ENCODE measurements at regions not wholly inside any gene's neighbourhood (a gene's known extent, or its start where the extent isn't known, plus 50 kb on each side); places are given as distances from the start of the nearest gene placed in this dataset.

DNA sequence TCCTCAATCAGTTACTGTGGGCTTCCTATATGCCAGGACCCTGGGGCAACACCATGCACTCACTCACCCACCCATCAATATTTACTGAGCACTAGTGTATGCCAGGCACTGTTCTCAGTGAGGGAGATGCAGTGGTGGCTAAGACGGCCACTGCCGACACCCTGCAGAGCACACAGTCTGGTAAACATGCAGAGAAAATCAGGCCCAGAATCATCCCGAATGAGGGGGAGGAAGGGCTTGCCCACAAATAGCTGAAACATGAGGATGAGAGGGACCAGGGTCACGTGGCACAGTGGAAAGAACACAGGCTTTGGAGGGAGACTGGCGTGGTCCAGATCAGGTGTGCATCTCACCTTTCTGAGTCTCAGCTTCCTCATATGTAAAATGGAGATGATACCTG, 89.2 kb upstream of the IGSF21 start:
- peaks cover 14% of the 10 kb centered on the region for H3K27me3 Mint-ChIP-seq

GRCh38 chr1:18020021-18020817, 87.4 kb upstream of the IGSF21 start:
- Mint-ChIP-seq H3K27me3 (peaks cover 18% of the 10 kb centered on the region), H3K4me1 (peaks cover 5% of the 10 kb centered on the region in 3 donors), H3K27ac (no peak overlapping the region), H3K4me3 (peak overlapping the region in 1 of 4 donors; percentile 6), H3K36me3 (no peaks in the 10 kb centered on the region), H3K9me3 (no peaks in the 10 kb centered on the region)

More for the DNA sequence above, 89.2 kb upstream of the IGSF21 start:
- H3K9me3 Mint-ChIP-seq = no peaks in the 10 kb centered on the region
- no peaks in the 10 kb centered on the region for H3K36me3 Mint-ChIP-seq
- H3K4me3 Mint-ChIP-seq = no peak overlapping the region
- no peak overlapping the region for H3K27ac Mint-ChIP-seq
- H3K4me1 Mint-ChIP-seq = peaks cover 5% of the 10 kb centered on the region in 3 donors

GRCh38 chr1:18021242-18021641, 86.4 kb upstream of the IGSF21 start:
- Mint-ChIP-seq H3K9me3 (no peaks in the 10 kb centered on the region), H3K27me3 (peaks cover 27% of the 10 kb centered on the region), H3K27ac (peak overlapping the region in 1 of 3 donors; percentile 57), H3K4me1 (peaks cover 5 to 7% (median 5%) of the 10 kb centered on the region in 3 donors), H3K36me3 (no peaks in the 10 kb centered on the region), H3K4me3 (no peak overlapping the region)

GRCh38 chr1:18032172-18032859, 75.3 kb upstream of the IGSF21 start:
- H3K27me3 Mint-ChIP-seq = peaks cover 26% of the 10 kb centered on the region
- peaks cover 5 to 20% (median 12%) of the 10 kb centered on the region in 3 donors for H3K4me1 Mint-ChIP-seq
- no peak overlapping the region for H3K27ac Mint-ChIP-seq
- no peaks in the 10 kb centered on the region for H3K36me3 Mint-ChIP-seq
- H3K4me3 Mint-ChIP-seq = no peak overlapping the region
- H3K9me3 Mint-ChIP-seq = no peaks in the 10 kb centered on the region

DNA sequence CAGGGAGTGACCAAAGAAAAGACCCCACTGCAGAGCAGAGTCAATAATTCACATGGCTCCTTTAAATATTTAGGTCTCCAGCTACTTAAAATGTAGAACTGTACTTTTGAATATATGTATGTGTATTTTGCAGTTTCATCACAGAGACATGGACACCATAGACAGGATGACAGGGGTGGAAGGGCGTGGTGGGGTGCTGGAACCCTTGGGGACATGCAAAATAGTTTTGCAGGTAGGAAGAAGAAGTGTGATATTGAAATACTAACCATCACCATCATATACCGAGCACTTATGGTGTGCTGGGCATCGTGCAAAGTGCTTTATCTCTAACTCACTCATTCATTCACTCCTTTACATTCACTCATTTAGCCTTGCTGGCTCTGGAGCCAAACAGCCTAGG, 72.5 kb upstream of the IGSF21 start:
- H3K27me3 Mint-ChIP-seq = peaks cover 26% of the 10 kb centered on the region
- H3K9me3 Mint-ChIP-seq = no peaks in the 10 kb centered on the region
- H3K4me1 Mint-ChIP-seq = peaks cover 15 to 33% (median 21%) of the 10 kb centered on the region in 3 donors
- no peaks in the 10 kb centered on the region for H3K36me3 Mint-ChIP-seq
- H3K27ac Mint-ChIP-seq = no peak overlapping the region
- peak overlapping the region in 1 of 4 donors; percentile 69 for H3K4me3 Mint-ChIP-seq

DNA sequence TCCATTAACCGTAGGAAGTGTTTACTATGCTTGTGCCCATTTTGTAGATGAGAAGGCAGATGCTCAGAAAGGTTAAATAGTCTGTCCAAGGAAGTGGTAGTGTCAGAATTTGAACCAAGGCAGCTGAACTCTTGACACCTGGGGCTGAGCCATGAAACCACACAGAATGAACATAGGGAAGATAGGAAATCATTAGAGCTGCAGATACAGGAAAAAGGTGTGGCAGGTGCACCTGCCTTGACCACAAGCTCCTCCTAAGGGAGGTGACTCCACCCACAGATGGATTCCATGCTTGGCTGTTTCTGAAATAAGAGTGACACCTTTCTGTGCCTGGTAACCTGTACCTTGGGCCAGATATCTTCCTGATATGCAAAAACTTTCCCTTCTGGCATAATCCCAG, 69.9 kb upstream of the IGSF21 start:
- H3K4me3 Mint-ChIP-seq = peak overlapping the region in 1 of 4 donors; percentile 61
- H3K27me3 Mint-ChIP-seq = peaks cover 23% of the 10 kb centered on the region
- H3K27ac Mint-ChIP-seq = no peak overlapping the region
- no peaks in the 10 kb centered on the region for H3K36me3 Mint-ChIP-seq
- no peaks in the 10 kb centered on the region for H3K9me3 Mint-ChIP-seq
- peaks cover 20 to 39% (median 23%) of the 10 kb centered on the region in 3 donors for H3K4me1 Mint-ChIP-seq

DNA sequence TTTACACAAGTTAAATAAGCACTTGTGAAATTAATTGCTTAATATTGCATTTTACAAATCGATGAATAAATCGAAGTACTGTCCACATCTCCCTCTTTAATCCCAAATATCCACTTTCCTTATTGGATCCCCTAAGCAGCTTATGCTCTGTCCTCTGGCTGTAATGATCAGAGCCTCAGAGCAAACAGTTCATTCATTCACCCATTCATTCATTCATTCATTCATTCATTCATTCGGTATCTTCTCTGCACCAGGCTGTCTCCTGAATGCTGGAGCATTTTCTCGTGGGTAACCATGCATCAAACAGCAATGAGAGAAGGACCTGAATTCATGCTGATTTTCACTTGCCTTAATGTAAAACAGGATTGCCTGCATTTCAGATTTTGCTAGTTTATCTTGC, 69.5 kb upstream of the IGSF21 start:
- Mint-ChIP-seq H3K4me1 (peaks cover 20 to 39% (median 23%) of the 10 kb centered on the region in 3 donors), H3K4me3 (peak overlapping the region in 1 of 4 donors; percentile 61), H3K27ac (no peak overlapping the region), H3K36me3 (no peaks in the 10 kb centered on the region), H3K27me3 (peaks cover 19% of the 10 kb centered on the region), H3K9me3 (no peaks in the 10 kb centered on the region)

- Mint-ChIP-seq H3K9me3 (no peaks in the 10 kb centered on the region), H3K27me3 (peaks cover 20% of the 10 kb centered on the region), H3K27ac (no peak overlapping the region), H3K4me3 (peak overlapping the region in 2 of 4 donors; percentile 0 to 2), H3K36me3 (no peaks in the 10 kb centered on the region), H3K4me1 (peaks cover 20 to 39% (median 23%) of the 10 kb centered on the region in 3 donors)
Observed at GRCh38 chr1:18039102-18039501, 68.5 kb upstream of the IGSF21 start.

GRCh38 chr1:18041102-18041501, 66.5 kb upstream of the IGSF21 start:
- Mint-ChIP-seq H3K9me3 (no peaks in the 10 kb centered on the region), H3K4me1 (peaks cover 15 to 28% (median 15%) of the 10 kb centered on the region in 3 donors), H3K4me3 (peak overlapping the region in 1 of 4 donors; percentile 33), H3K27me3 (peaks cover 15% of the 10 kb centered on the region), H3K36me3 (peaks cover 1% of the 10 kb centered on the region), H3K27ac (no peak overlapping the region)

DNA sequence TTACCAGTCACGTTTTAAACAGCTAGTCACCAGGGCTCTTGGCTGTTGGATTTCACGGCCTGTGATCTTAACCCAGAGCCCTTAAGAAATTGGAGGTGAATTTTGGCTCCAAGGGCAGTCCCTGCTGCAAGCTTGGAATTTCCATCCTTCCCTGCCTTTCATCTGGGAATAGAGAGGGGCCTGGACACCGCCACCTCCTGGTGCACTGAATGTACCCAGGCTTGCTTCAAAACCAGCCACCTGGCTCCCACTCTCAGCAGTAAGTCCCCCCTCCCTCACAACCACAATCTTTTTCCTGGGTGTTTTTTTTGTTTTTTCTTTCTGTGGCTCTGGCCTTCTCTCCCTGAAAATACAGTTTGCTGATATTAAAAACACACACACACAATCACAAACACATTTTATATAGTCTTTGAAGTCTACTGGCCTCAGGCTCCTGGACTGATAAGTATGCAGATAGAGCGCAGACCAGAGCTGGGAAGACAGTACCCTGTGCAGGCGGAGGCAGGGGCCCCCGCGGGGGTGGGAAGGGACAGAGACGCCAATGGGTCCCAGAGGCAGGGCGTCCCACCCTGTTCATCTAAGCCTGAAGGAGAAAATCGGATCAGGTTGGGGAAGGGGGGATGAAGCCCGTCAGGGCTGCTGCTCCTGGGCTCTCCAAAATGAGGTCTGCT, 65.8 kb upstream of the IGSF21 start:
- H3K9me3 Mint-ChIP-seq = no peaks in the 10 kb centered on the region
- no peak overlapping the region for H3K27ac Mint-ChIP-seq
- peaks cover 14% of the 10 kb centered on the region for H3K27me3 Mint-ChIP-seq
- peaks cover 1% of the 10 kb centered on the region for H3K36me3 Mint-ChIP-seq
- H3K4me3 Mint-ChIP-seq = peak overlapping the region in 1 of 4 donors; percentile 33
- peaks cover 15 to 28% (median 15%) of the 10 kb centered on the region in 3 donors for H3K4me1 Mint-ChIP-seq

GRCh38 chr1:18043871-18044270, 63.7 kb upstream of the IGSF21 start:
- H3K27ac Mint-ChIP-seq = no peak overlapping the region
- peaks cover 2 to 13% (median 11%) of the 10 kb centered on the region in 3 donors for H3K4me1 Mint-ChIP-seq
- H3K9me3 Mint-ChIP-seq = no peaks in the 10 kb centered on the region
- peaks cover 1% of the 10 kb centered on the region for H3K36me3 Mint-ChIP-seq
- H3K27me3 Mint-ChIP-seq = peaks cover 8% of the 10 kb centered on the region
- no peak overlapping the region for H3K4me3 Mint-ChIP-seq

DNA sequence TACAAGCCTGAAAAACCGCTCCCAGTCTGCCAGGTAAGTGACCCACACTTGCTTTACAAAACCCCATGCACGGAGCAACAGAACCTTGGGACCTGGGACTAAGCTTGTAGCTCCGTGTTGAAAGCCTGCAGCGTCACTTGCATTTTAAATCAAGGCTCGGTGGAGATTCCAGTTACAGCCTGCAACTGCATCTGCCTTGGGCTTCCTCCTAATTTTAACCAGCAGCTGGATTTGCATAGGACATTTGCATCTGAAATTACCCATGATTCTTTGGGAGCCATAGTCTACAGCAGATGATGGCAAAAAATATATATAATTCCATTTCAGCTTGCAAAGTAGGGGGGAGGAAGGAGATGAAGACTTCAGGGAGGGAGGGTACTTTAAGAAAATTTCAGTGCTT, 62.4 kb upstream of the IGSF21 start:
- peaks cover 1% of the 10 kb centered on the region for H3K36me3 Mint-ChIP-seq
- peaks cover 0 to 4% (median 2%) of the 10 kb centered on the region in 3 donors for H3K9me3 Mint-ChIP-seq
- peaks cover 7% of the 10 kb centered on the region for H3K27me3 Mint-ChIP-seq
- peak overlapping the region in 1 of 4 donors; percentile 42 for H3K4me3 Mint-ChIP-seq
- H3K27ac Mint-ChIP-seq = no peak overlapping the region
- H3K4me1 Mint-ChIP-seq = peaks cover 2 to 11% (median 5%) of the 10 kb centered on the region in 3 donors

DNA sequence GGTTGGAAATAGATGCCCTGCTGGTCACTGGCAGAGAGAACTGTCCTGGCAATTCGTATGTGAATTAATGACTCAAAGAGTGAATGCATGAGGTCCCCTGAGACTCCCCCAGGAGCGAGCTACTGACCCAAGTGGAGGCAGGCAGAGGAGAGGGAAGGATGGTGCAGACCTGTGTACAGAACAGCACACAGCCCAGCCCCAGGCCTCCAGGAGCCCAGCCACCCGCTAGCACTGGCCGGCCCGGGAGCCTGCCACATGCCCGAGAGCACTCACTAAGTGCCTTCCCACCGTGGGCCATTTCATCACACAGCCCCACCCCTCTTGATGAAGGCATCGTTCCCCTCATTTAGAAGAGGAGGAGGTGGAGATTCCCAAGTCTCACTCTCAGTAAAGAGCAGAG, 62.0 kb upstream of the IGSF21 start:
- Mint-ChIP-seq H3K9me3 (peaks cover 0 to 4% (median 2%) of the 10 kb centered on the region in 3 donors), H3K27me3 (peaks cover 7% of the 10 kb centered on the region), H3K36me3 (peaks cover 1% of the 10 kb centered on the region), H3K4me3 (no peak overlapping the region), H3K27ac (no peak overlapping the region), H3K4me1 (peaks cover 2 to 9% (median 5%) of the 10 kb centered on the region in 3 donors)

- Mint-ChIP-seq H3K4me1 (peaks cover 0 to 4% (median 0%) of the 10 kb centered on the region in 3 donors), H3K36me3 (peaks cover 1% of the 10 kb centered on the region), H3K27me3 (peaks cover 5% of the 10 kb centered on the region), H3K27ac (no peak overlapping the region), H3K9me3 (peaks cover 0 to 4% (median 2%) of the 10 kb centered on the region in 3 donors), H3K4me3 (no peak overlapping the region)
Observed at GRCh38 chr1:18047122-18047521, 60.5 kb upstream of the IGSF21 start.

DNA sequence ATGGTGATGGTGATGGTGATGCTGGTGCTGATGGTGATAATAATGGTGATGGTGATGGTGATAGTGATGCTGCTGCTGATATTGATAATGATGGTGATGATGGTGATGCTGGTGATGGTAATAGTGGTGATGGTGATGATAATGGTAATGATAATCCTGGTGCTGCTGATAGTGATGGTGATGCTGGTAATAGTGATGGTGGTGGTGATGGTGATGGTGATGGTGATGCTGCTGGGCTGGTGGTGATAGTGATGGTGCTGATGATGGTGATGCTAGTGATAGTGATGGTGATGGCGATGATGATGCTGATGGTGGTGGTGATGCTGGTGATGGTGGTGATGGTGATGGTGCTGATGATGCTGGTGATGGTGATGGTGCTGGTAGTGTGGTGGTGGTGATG, 58.4 kb upstream of the IGSF21 start:
- Mint-ChIP-seq H3K27ac (no peak overlapping the region), H3K36me3 (peaks cover 1% of the 10 kb centered on the region), H3K4me3 (no peak overlapping the region), H3K9me3 (peaks cover 0 to 4% (median 2%) of the 10 kb centered on the region in 3 donors), H3K27me3 (peaks cover 4% of the 10 kb centered on the region), H3K4me1 (peaks cover 0 to 4% (median 0%) of the 10 kb centered on the region in 3 donors)

Measured in IgD-negative memory B cell (primary cell).